ENCODE measurements at regions not wholly inside any gene's neighbourhood (a gene's known extent, or its start where the extent isn't known, plus 50 kb on each side); places are given as distances from the start of the nearest gene placed in this dataset.

GRCh38 chr14:51552768-51553404 is 98.8 kb upstream of the FRMD6 start:
- peak; percentile 56 to 86 (median 82) for DNase-seq

GRCh38 chr14:51554339-51554920 is 97.3 kb upstream of the FRMD6 start:
- DNase-seq, result no peak

- DNase-seq, result peak in 2 of 3 experiments; percentile 9 to 26
Observed at GRCh38 chr14:51554953-51555352, 96.8 kb upstream of the FRMD6 start.

GRCh38 chr14:51561141-51561540 is 90.6 kb upstream of the FRMD6 start:
- DNase-seq, result no peak

GRCh38 chr14:51562816-51563215 is 88.9 kb upstream of the FRMD6 start:
- DNase-seq, result no peak

GRCh38 chr14:51563560-51563959 is 88.2 kb upstream of the FRMD6 start:
- no peak for DNase-seq

GRCh38 chr14:51564460-51564859 is 87.2 kb upstream of the FRMD6 start:
- DNase-seq, result peak in 2 of 3 experiments; percentile 76 to 96

- DNase-seq, result peak in 2 of 3 experiments; percentile 44 to 72
Observed at GRCh38 chr14:51564986-51565604, 86.6 kb upstream of the FRMD6 start.

- peak in 1 of 3 experiments; percentile 54 for DNase-seq
Observed at GRCh38 chr14:51566831-51567582, 84.7 kb upstream of the FRMD6 start.

- no peak for DNase-seq
Observed at GRCh38 chr14:51568366-51568765, 83.3 kb upstream of the FRMD6 start.

GRCh38 chr14:51573607-51574006 is 78.1 kb upstream of the FRMD6 start:
- no peak for DNase-seq

- DNase-seq, result no peak
Observed at GRCh38 chr14:51574009-51574408, 77.7 kb upstream of the FRMD6 start.

GRCh38 chr14:51575349-51576116 is 76.2 kb upstream of the FRMD6 start:
- DNase-seq, result no peak

GRCh38 chr14:51576117-51576430 is 75.6 kb upstream of the FRMD6 start:
- no peak for DNase-seq

- no peak for DNase-seq
Observed at GRCh38 chr14:51576879-51577278, 74.8 kb upstream of the FRMD6 start.

- DNase-seq, result no peak
Observed at GRCh38 chr14:51578853-51579252, 72.9 kb upstream of the FRMD6 start.

GRCh38 chr14:51581017-51581881 is 70.5 kb upstream of the FRMD6 start:
- no peak for DNase-seq

- no peak for DNase-seq
Observed at GRCh38 chr14:51582437-51582836, 69.3 kb upstream of the FRMD6 start.

- no peak for DNase-seq
Observed at GRCh38 chr14:51585055-51585454, 66.7 kb upstream of the FRMD6 start.

GRCh38 chr14:51592836-51593235 is 58.9 kb upstream of the FRMD6 start:
- no peak for DNase-seq

- no peak for DNase-seq
Observed at GRCh38 chr14:51593397-51593796, 58.3 kb upstream of the FRMD6 start.

GRCh38 chr14:51595881-51596455 is 55.7 kb upstream of the FRMD6 start:
- no peak for DNase-seq
